ENCODE measurements at regions not wholly inside any gene's neighbourhood (a gene's known extent, or its start where the extent isn't known, plus 50 kb on each side); places are given as distances from the start of the nearest gene placed in this dataset.

DNA sequence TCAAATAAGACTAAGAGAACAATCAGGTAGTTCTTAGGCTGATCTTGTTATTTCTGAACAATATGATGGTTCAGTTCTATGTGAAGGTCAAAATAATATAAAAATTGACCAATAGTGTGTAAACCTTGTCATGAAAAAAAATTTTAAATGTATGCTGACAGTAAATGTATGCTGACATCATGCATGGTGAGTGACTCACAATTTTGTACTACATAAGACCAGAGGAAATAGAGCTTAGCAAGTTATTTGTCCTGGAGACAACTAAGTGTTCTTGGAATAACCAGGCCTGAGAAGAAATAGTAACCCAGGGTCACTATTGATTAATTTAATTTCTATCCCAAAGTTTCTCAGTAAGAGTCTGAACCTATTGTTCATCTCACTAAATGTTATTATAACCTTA is 182.2 kb upstream of the PCDH15 start:
- Histone ChIP-seq H3K27me3 (ENCODE audit: control insufficient read depth, extremely low read depth, insufficient read depth, low read length) (no peaks in the 10 kb centered on the region), H2AFZ (ENCODE audit: control insufficient read depth, low read length) (no peak overlapping the region), H3K36me3 (ENCODE audit: control insufficient read depth in 2 of 2, extremely low read depth in 1 of 2, insufficient read depth in 2 of 2, low read length in 2 of 2) (no peaks in the 10 kb centered on the region), H3K4me3 (ENCODE audit: control insufficient read depth in 2 of 3, extremely low read depth in 1 of 3, insufficient read depth in 2 of 3, low read depth in 1 of 3, low read length in 3 of 3) (no peak overlapping the region), H3K9me3 (ENCODE audit: control insufficient read depth, low read depth, low read length) (no peaks in the 10 kb centered on the region), H3K9me1 (ENCODE audit: control insufficient read depth, extremely low read depth, insufficient read depth, low read length) (no peaks in the 10 kb centered on the region), H3K4me2 (ENCODE audit: control insufficient read depth, extremely low read depth, insufficient read depth, low read depth, low read length) (no peak overlapping the region), H4K20me1 (ENCODE audit: control insufficient read depth, extremely low read depth, insufficient read depth, low read length) (no peaks in the 10 kb centered on the region), H3K27ac (ENCODE audit: control insufficient read depth, insufficient read depth, low read length) (no peak overlapping the region), H3K79me2 (ENCODE audit: control insufficient read depth, insufficient read depth, low read length) (no peaks in the 10 kb centered on the region), H3K4me1 (ENCODE audit: control insufficient read depth, extremely low read depth, insufficient read depth, low read length) (no peaks in the 10 kb centered on the region), H3K9ac (ENCODE audit: control insufficient read depth, extremely low read depth, insufficient read depth, low read length) (no peak overlapping the region)
- no peak for FAIRE-seq
- dilution Hi-C loops (cut with MboI; ENCODE audit: extremely low pct_ligation_motif_present, low sequenced_read_pairs), result no loop called here
- TF ChIP-seq, protein P1, sequence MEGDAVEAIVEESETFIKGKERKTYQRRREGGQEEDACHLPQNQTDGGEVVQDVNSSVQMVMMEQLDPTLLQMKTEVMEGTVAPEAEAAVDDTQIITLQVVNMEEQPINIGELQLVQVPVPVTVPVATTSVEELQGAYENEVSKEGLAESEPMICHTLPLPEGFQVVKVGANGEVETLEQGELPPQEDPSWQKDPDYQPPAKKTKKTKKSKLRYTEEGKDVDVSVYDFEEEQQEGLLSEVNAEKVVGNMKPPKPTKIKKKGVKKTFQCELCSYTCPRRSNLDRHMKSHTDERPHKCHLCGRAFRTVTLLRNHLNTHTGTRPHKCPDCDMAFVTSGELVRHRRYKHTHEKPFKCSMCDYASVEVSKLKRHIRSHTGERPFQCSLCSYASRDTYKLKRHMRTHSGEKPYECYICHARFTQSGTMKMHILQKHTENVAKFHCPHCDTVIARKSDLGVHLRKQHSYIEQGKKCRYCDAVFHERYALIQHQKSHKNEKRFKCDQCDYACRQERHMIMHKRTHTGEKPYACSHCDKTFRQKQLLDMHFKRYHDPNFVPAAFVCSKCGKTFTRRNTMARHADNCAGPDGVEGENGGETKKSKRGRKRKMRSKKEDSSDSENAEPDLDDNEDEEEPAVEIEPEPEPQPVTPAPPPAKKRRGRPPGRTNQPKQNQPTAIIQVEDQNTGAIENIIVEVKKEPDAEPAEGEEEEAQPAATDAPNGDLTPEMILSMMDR (optimal IDR thresholded peaks at IDR 0.05 in 1 of 3, IDR thresholded peaks at IDR 0.05 in 1 of 3, conservative IDR thresholded peaks at IDR 0.05 in 1 of 3; ENCODE audit: extremely low read depth in 1 of 3, insufficient read depth in 2 of 3, low read length in 3 of 3), result no peak
- TF ChIP-seq EZH2 (IDR thresholded peaks at IDR 0.05; ENCODE audit: low read length), result no peak
- no peak for DNase-seq (ENCODE audit: low read depth, low spot score)

DNA sequence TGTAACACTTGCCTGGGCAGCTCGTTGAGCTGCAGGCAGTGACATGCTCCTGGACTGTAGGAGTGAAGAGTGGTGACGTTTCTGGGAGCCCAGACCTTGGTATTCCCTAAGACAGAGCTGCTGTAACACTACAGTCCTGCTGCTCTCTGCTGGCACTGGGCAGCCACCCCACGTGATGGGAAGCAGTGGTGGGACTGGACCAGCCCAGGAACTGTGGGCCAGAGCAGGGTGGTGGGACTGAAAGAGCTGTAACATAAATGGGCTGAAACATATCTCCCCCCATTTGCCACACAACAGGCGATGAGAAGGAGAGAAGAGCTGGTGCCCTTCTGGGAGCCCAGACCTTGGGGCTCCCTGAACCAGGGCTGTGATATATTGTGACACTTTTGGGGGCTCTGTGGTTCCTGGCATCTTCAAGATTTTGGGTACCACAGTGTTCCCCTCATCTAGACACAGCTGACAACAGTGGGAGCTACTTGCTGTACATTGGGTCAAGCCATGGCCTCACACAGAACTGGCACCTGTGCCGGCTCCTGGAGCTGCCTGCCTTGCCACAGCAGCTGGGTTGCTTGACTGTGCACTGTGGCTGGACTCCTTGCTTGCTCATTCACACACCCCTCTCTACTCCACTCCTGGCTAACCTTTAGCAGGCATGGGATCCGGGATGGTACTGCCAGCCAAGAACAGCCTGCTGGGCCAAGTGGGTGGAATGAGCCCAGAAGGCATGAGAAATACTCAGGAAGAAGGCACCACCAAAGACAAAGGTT is 161.3 kb upstream of the PCDH15 start:
- dilution Hi-C loops (cut with MboI; ENCODE audit: extremely low pct_ligation_motif_present, low sequenced_read_pairs), result no loop called here

More for the DNA sequence above, 161.3 kb upstream of the PCDH15 start:
- no peak overlapping the region for H2AFZ ChIP-seq (ENCODE audit: control insufficient read depth, low read length)
- TF ChIP-seq EZH2 (IDR thresholded peaks at IDR 0.05; ENCODE audit: low read length), result no peak
- TF ChIP-seq, protein P1 (optimal IDR thresholded peaks at IDR 0.05 in 1 of 3, IDR thresholded peaks at IDR 0.05 in 1 of 3, conservative IDR thresholded peaks at IDR 0.05 in 1 of 3; ENCODE audit: extremely low read depth in 1 of 3, insufficient read depth in 2 of 3, low read length in 3 of 3), result no peak
- H3K36me3 ChIP-seq (ENCODE audit: control insufficient read depth in 2 of 2, extremely low read depth in 1 of 2, insufficient read depth in 2 of 2, low read length in 2 of 2), result no peaks in the 10 kb centered on the region
- H3K27ac ChIP-seq (ENCODE audit: control insufficient read depth, insufficient read depth, low read length), result no peak overlapping the region
- H3K9me3 ChIP-seq (ENCODE audit: control insufficient read depth, low read depth, low read length), result no peaks in the 10 kb centered on the region
- no peak overlapping the region for H3K9ac ChIP-seq (ENCODE audit: control insufficient read depth, extremely low read depth, insufficient read depth, low read length)
- H4K20me1 ChIP-seq (ENCODE audit: control insufficient read depth, extremely low read depth, insufficient read depth, low read length), result no peaks in the 10 kb centered on the region
- DNase-seq (ENCODE audit: low read depth, low spot score), result no peak
- no peak overlapping the region for H3K4me3 ChIP-seq (ENCODE audit: control insufficient read depth in 2 of 3, extremely low read depth in 1 of 3, insufficient read depth in 2 of 3, low read depth in 1 of 3, low read length in 3 of 3)
- H3K79me2 ChIP-seq (ENCODE audit: control insufficient read depth, insufficient read depth, low read length), result no peaks in the 10 kb centered on the region
- no peaks in the 10 kb centered on the region for H3K4me1 ChIP-seq (ENCODE audit: control insufficient read depth, extremely low read depth, insufficient read depth, low read length)
- H3K9me1 ChIP-seq (ENCODE audit: control insufficient read depth, extremely low read depth, insufficient read depth, low read length), result no peaks in the 10 kb centered on the region
- H3K27me3 ChIP-seq (ENCODE audit: control insufficient read depth, extremely low read depth, insufficient read depth, low read length), result no peaks in the 10 kb centered on the region
- no peak for FAIRE-seq
- H3K4me2 ChIP-seq (ENCODE audit: control insufficient read depth, extremely low read depth, insufficient read depth, low read depth, low read length), result no peak overlapping the region
